Hippocampal formation (tissue), 2 donors: ENCODE measurements at regions not wholly inside any gene's neighbourhood (a gene's known extent, or its start where the extent isn't known, plus 50 kb on each side); places are given as distances from the start of the nearest gene placed in this dataset.

Experiments
- DNase-seq, 2 donors: peaks; one replicate each; lab custom pipeline; 2025; lab: John Stamatoyannopoulos, UW

GRCh38 chr7:42372479-42372878, 135.5 kb upstream of the GLI3 start:
- DNase-seq: no peak

DNA sequence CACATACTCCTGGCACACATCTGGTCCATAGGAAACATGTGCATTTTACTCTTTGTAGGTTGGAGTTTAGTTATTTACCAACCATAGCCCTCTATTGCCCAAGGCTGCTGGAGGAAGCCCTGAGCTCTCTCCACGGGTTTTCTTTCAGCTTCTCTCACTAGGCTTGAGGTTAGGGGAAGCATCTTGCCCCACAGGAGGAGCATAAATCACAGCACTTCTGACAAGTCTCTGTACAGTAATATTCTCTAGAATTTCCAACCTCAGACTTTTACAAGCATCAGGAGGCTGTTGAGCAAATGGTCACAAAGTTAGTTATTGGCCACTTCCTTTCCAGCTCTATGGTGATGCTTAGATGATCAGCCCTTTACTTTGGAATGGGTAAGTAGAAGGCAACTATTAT, 122.9 kb upstream of the GLI3 start:
- no peak for DNase-seq

DNA sequence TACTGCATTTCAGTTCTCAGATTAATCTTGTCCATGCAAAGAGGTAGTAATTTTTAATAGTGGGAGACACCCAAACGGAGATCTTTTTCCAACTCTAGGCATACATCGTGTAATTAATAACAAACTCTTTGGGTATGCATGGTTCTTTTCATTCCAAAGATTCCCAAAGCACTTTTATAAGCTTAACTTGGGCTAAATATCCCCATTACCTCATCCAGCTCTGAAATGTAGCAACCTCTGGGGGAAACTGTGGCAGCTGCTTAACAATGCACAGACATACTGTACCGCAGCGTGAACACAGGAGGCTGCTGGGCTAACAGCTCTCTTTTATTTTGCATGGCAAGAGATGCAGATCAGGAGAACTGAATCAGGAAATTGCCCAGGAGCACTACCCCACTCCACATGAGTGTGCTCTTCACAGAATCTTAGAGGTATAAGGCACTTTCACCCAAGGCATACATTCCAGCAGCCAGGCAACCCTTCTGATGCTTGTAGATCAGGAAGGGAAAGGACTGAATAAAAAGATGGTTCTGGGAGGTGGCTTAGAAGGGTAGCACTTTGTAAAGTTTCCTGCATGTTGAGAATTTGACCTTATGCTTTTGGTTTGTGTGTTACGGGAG, 114.4 kb upstream of the GLI3 start:
- DNase-seq: no peak

- DNase-seq: no peak
Observed at GRCh38 chr7:42350801-42351200, 113.8 kb upstream of the GLI3 start.

GRCh38 chr7:42348631-42349030, 111.6 kb upstream of the GLI3 start:
- no peak for DNase-seq

- no peak for DNase-seq
Observed at GRCh38 chr7:42348071-42348470, 111.1 kb upstream of the GLI3 start.

DNA sequence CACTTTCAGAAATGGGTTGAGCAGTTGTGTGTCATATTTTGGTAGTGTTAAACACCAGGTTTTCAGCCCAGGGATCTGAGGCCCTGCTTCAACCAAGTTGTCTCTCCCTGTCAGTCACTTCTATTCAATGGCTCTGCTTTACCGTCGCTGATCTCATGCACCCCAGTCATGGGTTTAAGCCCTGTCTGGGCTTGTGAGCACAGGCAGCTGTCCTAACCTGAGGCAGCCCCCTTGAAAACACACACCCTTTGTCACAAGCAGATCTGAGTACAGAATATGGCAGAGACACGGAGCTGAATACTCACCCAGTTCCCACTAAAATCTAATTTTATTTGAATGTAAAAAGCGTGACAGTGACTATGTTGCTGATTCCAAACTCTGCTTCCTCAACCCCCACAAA, 110.6 kb upstream of the GLI3 start:
- no peak for DNase-seq

GRCh38 chr7:42345478-42346299, 108.7 kb upstream of the GLI3 start:
- DNase-seq: no peak

DNA sequence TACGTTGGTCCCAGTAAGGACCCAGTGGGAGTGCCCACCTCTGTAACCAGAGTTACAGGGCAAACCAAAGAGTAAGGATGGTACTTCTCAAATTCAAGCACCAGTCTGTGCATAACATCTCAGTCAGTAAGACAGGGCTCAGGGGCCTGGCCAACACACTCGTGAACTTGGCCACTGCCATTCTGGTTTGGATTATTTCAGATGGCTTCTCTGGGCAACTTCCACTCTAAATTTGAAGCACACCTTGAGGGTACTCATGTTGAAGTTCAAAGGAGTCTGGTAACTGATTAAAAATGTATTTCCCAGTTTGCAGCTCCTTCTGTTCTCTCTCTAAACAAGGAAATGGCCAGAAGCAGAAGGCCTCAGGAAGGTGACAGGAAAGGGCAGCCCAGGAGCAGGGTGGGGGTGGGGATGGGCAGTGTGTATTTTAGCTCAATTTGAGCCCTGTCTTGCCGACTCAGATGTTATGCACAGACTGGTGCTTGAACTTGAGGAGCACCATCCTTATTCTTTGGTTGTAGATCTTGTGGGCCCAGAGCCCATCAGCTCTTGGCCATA, 107.3 kb upstream of the GLI3 start:
- DNase-seq: no peak

DNA sequence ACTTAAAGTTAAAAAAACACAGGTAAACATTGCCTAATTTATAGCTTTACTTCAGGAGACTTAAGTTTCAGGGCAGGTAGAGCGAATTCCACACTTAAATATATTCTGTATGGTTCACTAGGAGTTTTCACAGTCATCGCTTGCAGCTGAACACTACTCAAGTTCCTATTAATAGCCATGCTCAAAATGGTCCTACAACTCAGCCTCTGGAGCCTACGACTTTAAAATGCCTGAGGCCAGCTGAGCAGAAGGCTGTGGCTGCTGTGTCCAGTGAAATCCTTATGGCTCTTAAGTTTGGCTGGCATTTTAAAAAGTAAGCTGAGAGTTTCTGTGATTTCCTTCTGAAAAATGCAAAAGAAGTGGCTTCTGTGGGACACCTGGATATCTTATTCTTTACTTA, 105.4 kb upstream of the GLI3 start:
- DNase-seq: no peak

DNA sequence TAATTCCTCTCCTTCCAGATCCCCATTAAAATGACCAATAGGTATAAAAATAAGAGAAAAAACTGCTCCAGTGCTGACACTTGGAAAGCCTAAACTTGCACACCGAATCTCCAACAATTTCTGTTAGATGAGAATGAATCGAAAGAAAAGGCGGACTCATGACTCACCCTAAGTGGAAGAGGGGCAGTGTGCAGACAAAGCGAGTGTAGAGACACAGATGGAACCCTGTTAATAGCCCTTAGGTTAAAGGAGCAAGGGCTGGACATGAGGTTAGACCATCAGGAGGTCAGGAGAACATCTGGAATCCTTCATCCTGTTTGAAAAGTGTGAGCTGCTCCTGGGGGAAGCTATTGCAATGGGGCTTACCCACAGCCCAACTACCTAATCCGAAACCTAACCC, 103.4 kb upstream of the GLI3 start:
- no peak for DNase-seq

GRCh38 chr7:42338916-42339540, 102.0 kb upstream of the GLI3 start:
- DNase-seq: no peak

GRCh38 chr7:42338231-42338915, 101.4 kb upstream of the GLI3 start:
- no peak for DNase-seq

GRCh38 chr7:42337225-42337905, 100.4 kb upstream of the GLI3 start:
- DNase-seq: no peak

DNA sequence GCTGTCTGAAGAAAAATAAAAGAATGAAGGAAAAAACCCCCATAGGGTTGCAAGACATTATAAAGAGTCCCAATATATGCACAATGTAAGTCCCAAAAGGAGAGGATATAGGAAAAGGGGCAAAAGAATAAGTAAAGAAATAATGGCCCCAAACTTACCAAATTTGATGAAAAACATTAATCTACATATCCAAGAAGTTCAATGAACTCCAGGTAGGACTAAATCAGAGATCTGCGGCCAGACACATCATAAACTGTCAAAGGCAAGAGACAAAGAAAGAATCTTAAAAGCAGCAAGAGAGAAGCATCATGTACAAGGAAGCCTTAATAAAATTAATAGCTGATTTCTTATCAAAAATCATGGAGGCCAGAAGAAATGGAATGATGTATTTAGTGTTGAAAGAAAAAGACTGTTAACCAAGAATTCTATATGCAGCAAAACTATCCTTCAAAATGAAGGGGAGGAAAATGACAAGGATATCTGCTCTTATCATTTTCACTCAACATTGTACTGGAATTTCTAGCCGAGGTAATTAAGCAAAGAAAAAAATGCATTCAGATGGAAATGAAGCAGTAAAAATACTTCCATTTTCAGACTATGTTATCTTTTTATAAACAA, 95.7 kb upstream of the GLI3 start:
- no peak for DNase-seq

DNA sequence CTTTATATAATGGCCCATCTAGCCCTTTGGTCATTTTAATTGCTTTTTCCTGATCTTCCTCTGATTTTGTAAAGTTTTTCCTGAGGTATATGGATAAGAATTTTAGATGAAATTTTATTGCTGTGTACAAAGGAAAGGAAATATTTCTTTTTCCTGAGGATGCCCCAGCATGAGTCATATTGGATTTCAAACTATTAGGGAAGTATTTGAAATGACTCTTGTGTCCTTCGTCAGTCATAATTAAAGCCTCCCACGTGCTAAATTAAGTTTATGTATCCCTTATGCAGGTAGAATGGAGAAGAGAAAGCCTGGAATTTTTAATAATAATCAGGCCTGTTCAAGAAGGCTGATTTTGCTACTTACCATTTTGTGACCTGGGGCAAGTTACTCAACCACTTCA, 82.6 kb upstream of the GLI3 start:
- DNase-seq: no peak

DNA sequence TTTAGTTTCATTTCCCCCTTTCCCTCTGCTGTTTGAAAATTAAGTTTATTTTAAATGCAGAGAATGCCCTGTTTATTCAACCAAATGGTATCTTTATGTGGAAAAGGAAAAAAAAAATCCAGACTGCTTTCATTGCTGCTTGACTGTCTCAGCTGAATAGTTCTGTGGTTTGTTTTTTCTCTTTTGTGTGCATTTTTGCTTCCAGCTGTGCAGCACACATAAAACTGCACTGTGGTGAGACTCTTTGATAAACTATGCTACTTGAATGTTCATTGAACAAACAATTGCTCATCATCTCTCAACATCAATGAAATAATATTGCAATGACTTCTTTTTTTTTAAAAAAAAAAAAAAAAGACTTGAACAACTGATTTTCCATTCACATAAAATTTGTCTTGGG, 78.6 kb upstream of the GLI3 start:
- DNase-seq: no peak

DNA sequence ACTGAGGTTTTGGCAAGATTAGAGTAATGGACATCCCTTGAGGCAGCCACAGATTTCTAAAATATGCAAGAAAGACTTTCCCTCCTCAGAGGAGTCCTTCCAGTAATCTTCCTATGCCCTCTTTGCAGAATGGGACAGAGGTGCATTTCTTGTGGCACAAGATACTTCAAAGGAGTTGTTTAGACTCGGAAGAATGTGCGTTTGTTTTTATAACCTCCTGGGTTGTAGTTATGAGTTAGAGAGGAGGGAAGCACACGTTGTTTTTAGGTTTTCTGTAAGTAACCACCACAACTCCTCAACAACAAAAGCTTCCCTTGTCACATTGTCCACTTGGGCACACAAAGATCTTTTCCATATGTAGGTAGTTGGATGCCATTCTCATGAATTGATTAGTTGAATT, 78.1 kb upstream of the GLI3 start:
- no peak for DNase-seq

- no peak for DNase-seq
Observed at GRCh38 chr7:42314696-42315095, 77.7 kb upstream of the GLI3 start.

DNA sequence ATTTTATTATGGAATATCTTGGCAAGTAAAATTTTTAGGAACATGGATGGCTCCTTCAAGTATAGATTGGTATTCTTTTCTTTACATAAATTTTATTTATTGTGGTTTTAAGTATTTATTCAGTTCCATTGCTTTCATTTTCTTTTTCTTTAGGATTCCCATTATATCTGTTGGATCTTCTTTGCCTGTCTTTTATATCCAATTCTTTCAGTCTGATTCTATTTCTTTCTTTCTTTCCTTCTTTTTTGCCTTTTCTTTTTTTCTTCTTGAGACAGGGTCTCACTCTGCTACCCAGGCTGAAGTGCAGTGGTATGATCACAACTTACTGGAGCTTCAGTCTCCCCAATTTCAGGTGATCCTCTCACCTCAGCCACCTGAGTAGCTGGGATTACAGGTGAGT, 74.2 kb upstream of the GLI3 start:
- no peak for DNase-seq

DNA sequence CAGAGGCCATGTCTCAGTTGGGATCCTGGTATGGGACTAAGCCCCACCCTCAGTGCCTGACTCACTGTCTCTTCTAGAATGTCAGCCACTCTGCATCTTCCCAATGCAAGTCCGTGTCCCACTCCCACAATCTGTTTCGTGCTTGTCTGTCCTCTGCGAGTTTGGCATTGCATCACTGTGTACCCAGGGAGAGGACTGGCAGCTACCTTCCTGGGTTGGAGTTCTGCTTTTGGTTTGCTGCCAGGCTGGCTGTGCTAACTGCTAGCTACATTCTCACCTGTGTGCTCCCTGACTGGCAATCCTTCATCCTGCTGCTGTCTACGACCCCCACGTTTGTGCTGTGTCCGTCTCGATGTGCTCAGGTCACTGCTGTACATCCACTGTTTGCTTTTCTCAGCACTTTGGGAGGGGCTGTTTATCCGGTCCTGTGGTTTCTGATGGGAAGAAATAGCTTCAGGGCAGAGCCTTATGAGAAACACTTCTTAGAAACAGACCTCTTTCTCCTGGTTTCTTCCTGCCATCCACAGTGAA, 56.0 kb upstream of the GLI3 start:
- no peak for DNase-seq
